ENCODE measurements at regions not wholly inside any gene's neighbourhood (a gene's known extent, or its start where the extent isn't known, plus 50 kb on each side); places are given as distances from the start of the nearest gene placed in this dataset.

DNA sequence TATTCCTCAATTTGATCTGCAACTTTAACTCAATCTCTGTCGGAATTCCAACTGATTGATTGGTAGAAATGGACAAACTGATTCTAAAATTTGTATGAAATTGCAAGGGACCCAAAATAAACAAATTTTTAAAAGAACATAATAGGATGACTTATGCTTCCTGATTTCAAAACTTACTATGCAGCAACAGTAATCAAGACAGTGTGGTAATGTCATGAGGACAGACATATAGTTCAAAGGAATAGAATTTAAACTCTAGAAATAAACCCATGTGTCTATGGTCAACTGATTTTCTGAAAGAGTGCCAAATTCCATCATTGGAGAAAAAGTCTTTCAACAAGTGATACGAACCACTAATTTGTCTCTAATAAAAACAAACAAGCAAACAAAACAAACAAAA is 1320.1 kb upstream of the GJE1 start:
- TF ChIP-seq, protein P1, sequence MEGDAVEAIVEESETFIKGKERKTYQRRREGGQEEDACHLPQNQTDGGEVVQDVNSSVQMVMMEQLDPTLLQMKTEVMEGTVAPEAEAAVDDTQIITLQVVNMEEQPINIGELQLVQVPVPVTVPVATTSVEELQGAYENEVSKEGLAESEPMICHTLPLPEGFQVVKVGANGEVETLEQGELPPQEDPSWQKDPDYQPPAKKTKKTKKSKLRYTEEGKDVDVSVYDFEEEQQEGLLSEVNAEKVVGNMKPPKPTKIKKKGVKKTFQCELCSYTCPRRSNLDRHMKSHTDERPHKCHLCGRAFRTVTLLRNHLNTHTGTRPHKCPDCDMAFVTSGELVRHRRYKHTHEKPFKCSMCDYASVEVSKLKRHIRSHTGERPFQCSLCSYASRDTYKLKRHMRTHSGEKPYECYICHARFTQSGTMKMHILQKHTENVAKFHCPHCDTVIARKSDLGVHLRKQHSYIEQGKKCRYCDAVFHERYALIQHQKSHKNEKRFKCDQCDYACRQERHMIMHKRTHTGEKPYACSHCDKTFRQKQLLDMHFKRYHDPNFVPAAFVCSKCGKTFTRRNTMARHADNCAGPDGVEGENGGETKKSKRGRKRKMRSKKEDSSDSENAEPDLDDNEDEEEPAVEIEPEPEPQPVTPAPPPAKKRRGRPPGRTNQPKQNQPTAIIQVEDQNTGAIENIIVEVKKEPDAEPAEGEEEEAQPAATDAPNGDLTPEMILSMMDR (conservative IDR thresholded peaks at IDR 0.05 in 1 of 2, IDR thresholded peaks at IDR 0.05 in 1 of 2; ENCODE audit: extremely low read depth in 1 of 2, insufficient read depth in 1 of 2, low read depth in 1 of 2, low read length in 2 of 2): no peak
- no peak for TF ChIP-seq EZH2 (IDR thresholded peaks at IDR 0.05; ENCODE audit: borderline replicate concordance, low read length)

Measured in mammary epithelial cell (primary cell).